ENCODE measurements at regions not wholly inside any gene's neighbourhood (a gene's known extent, or its start where the extent isn't known, plus 50 kb on each side); places are given as distances from the start of the nearest gene placed in this dataset.

GRCh38 chr18:26700728-26701127, 152.4 kb upstream of the KCTD1 start:
- Histone ChIP-seq H3K4me1 (ENCODE audit: control insufficient read depth, insufficient read depth, low read length) (peaks cover 15% of the 10 kb centered on the region), H3K27ac (ENCODE audit: low read depth, low read length) (no peak overlapping the region), H3K9ac (ENCODE audit: extremely low read depth, low read length, poor library complexity, severe bottlenecking) (no peak overlapping the region), H3K27me3 (ENCODE audit: control insufficient read depth, insufficient read depth, low read length, poor library complexity, severe bottlenecking) (peaks cover 76% of the 10 kb centered on the region), H3K36me3 (ENCODE audit: control insufficient read depth, insufficient read depth, low read length) (no peaks in the 10 kb centered on the region), H3K4me3 (ENCODE audit: low read length) (peak overlapping the region; percentile 42), H3K9me3 (ENCODE audit: control insufficient read depth, low read length) (no peaks in the 10 kb centered on the region)
- Mint-ChIP-seq H3K4me1 (peaks cover 17% of the 10 kb centered on the region), H3K4me3 (no peak overlapping the region), H3K27ac (no peak overlapping the region), H3K36me3 (ENCODE audit: low read depth) (no peaks in the 10 kb centered on the region), H3K27me3 (ENCODE audit: insufficient read depth) (peaks cover 67% of the 10 kb centered on the region), H3K9me3 (no peaks in the 10 kb centered on the region)
- no peak for DNase-seq
- no peak for TF ChIP-seq CTCF (conservative IDR thresholded peaks at IDR 0.05)
- WGBS, 2 experiments (ENCODE audit: insufficient coverage in 1 of 2, insufficient read length in 1 of 2) = 100% methylated on average over 2 of the region's 2 CpGs; no CpG with 5 or more reads in 1 of the 2 experiments

- no peaks in the 10 kb centered on the region for H3K36me3 ChIP-seq (ENCODE audit: control insufficient read depth, insufficient read depth, low read length)
- no peaks in the 10 kb centered on the region for H3K9me3 Mint-ChIP-seq
- H3K27me3 Mint-ChIP-seq (ENCODE audit: insufficient read depth) = peaks cover 67% of the 10 kb centered on the region
- no peak overlapping the region for H3K27ac ChIP-seq (ENCODE audit: low read depth, low read length)
- TF ChIP-seq CTCF (conservative IDR thresholded peaks at IDR 0.05) = no peak
- no peaks in the 10 kb centered on the region for H3K36me3 Mint-ChIP-seq (ENCODE audit: low read depth)
- no peak overlapping the region for H3K4me3 Mint-ChIP-seq
- no peak for DNase-seq
- H3K9ac ChIP-seq (ENCODE audit: extremely low read depth, low read length, poor library complexity, severe bottlenecking) = no peak overlapping the region
- H3K27ac Mint-ChIP-seq = no peak overlapping the region
- H3K27me3 ChIP-seq (ENCODE audit: control insufficient read depth, insufficient read depth, low read length, poor library complexity, severe bottlenecking) = peaks cover 76% of the 10 kb centered on the region
- peaks cover 17% of the 10 kb centered on the region for H3K4me1 Mint-ChIP-seq
- H3K4me3 ChIP-seq (ENCODE audit: low read length) = peak overlapping the region; percentile 42
- H3K4me1 ChIP-seq (ENCODE audit: control insufficient read depth, insufficient read depth, low read length) = peaks cover 15% of the 10 kb centered on the region
- no peaks in the 10 kb centered on the region for H3K9me3 ChIP-seq (ENCODE audit: control insufficient read depth, low read length)
Measured at GRCh38 chr18:26700201-26700600, 151.8 kb upstream of the KCTD1 start.

- H3K27me3 Mint-ChIP-seq (ENCODE audit: insufficient read depth) = peaks cover 52% of the 10 kb centered on the region
- H3K9me3 ChIP-seq (ENCODE audit: control insufficient read depth, low read length) = peaks cover 12% of the 10 kb centered on the region
- H3K4me3 Mint-ChIP-seq = no peak overlapping the region
- DNase-seq = no peak
- H3K9ac ChIP-seq (ENCODE audit: extremely low read depth, low read length, poor library complexity, severe bottlenecking) = no peak overlapping the region
- H3K4me1 Mint-ChIP-seq = peaks cover 2% of the 10 kb centered on the region
- H3K27me3 ChIP-seq (ENCODE audit: control insufficient read depth, insufficient read depth, low read length, poor library complexity, severe bottlenecking) = peaks cover 68% of the 10 kb centered on the region
- no peak overlapping the region for H3K27ac ChIP-seq (ENCODE audit: low read depth, low read length)
- H3K4me1 ChIP-seq (ENCODE audit: control insufficient read depth, insufficient read depth, low read length) = peaks cover 11% of the 10 kb centered on the region
- WGBS, 2 experiments (ENCODE audit: insufficient coverage in 1 of 2, insufficient read length in 1 of 2) = 80 to 87% methylated on average over 6 of the region's 6 CpGs
- peaks cover 6% of the 10 kb centered on the region for H3K9me3 Mint-ChIP-seq
- H3K4me3 ChIP-seq (ENCODE audit: low read length) = no peak overlapping the region
- H3K36me3 Mint-ChIP-seq (ENCODE audit: low read depth) = no peaks in the 10 kb centered on the region
- H3K36me3 ChIP-seq (ENCODE audit: control insufficient read depth, insufficient read depth, low read length) = no peaks in the 10 kb centered on the region
- no peak for TF ChIP-seq CTCF (conservative IDR thresholded peaks at IDR 0.05)
- no peak overlapping the region for H3K27ac Mint-ChIP-seq
Measured at GRCh38 chr18:26697186-26697884, 149.0 kb upstream of the KCTD1 start.
